HEK293T (cell line): ENCODE measurements at regions not wholly inside any gene's neighbourhood (a gene's known extent, or its start where the extent isn't known, plus 50 kb on each side); places are given as distances from the start of the nearest gene placed in this dataset.

Experiments used
- ARNT ChIP-seq: fragments of 450-650 bp; IDR thresholded peaks from 2 replicates; pipeline ENCODE4 v1.6.1; 2017; ENCODE audit warnings: mild to moderate bottlenecking
- BHLHE40 ChIP-seq: fragments of 450-650 bp; IDR thresholded peaks from 2 replicates; pipeline ENCODE4 v1.6.1; 2016; ENCODE audit warnings: mild to moderate bottlenecking, moderate library complexity, borderline replicate concordance
- CTBP1 ChIP-seq: fragments of 450-650 bp; IDR thresholded peaks from 2 replicates; pipeline ENCODE4 v1.6.1; 2016; ENCODE audit warnings: borderline replicate concordance
- ELF4 ChIP-seq: fragments of 450-650 bp; IDR thresholded peaks from 2 replicates; pipeline ENCODE4 v1.6.1; 2017; ENCODE audit warnings: antibody characterized with exemption
- FOXA1 ChIP-seq: fragments of 450-650 bp; IDR thresholded peaks from 2 replicates; pipeline ENCODE4 v1.6.1; 2016; ENCODE audit warnings: mild to moderate bottlenecking
- FOXM1 ChIP-seq: fragments of 450-650 bp; IDR thresholded peaks from 2 replicates; pipeline ENCODE4 v1.6.1; 2017; ENCODE audit warnings: mild to moderate bottlenecking, borderline replicate concordance
- HDGF ChIP-seq: fragments of 450-650 bp; IDR thresholded peaks from 2 replicates; pipeline ENCODE4 v1.6.1; 2017; ENCODE audit warnings: antibody characterized with exemption, borderline replicate concordance
- L3MBTL2 ChIP-seq: fragments of 450-650 bp; conservative IDR thresholded peaks from 2 replicates; pipeline ENCODE4 v1.6.1; 2016; ENCODE audit warnings: mild to moderate bottlenecking
- SP1 ChIP-seq: fragments of 450-650 bp; IDR thresholded peaks from 2 replicates; pipeline ENCODE4 v1.6.1; 2017
- SUZ12 ChIP-seq: fragments of 450-650 bp; IDR thresholded peaks from 2 replicates; pipeline ENCODE4 v1.6.1; 2016; ENCODE audit warnings: mild to moderate bottlenecking
- TARDBP ChIP-seq: fragments of 450-650 bp; IDR thresholded peaks from 2 replicates; pipeline ENCODE4 v1.6.1; 2016

DNA sequence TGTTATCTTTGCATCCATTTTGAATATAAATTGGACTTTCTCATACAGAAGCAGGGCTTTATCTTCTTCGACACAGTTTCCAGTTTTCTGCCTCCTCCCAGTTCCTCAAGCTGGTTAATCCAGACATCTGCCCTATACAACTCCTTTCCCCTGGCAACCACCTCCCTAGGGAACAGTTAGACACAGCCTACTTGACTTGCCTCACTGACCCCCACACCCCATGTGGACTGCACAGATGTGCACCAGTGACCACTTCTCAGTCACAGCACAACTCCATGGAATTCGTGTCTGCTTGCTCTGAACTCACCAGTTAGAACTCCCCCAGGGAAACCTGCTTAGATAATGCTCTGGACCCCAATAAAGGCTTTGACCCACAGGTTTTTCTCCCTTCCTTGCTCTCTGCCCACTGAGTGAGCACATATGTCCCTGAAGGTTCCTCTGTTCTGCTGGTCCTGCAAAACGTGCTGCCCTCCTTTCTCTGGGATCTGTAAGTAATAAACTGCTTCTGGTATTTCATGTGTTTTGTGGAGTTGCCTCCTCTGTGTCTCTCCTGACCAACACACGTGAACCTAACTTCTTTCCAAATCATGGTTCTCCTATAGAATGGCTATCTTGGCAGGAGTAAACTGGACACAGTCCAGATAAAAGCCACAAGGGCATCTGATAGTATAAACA is 351.2 kb downstream of the CD83 start:
- TF ChIP-seq HDGF = no peak
- no peak for TF ChIP-seq SP1
- no peak for TF ChIP-seq L3MBTL2
- TF ChIP-seq FOXA1 = no peak
- TF ChIP-seq FOXM1 = no peak
- TF ChIP-seq BHLHE40 = no peak
- TF ChIP-seq TARDBP = no peak
- no peak for TF ChIP-seq CTBP1
- TF ChIP-seq ARNT = no peak
- TF ChIP-seq SUZ12 = no peak
- TF ChIP-seq ELF4 = no peak
